ENCODE measurements at regions not wholly inside any gene's neighbourhood (a gene's known extent, or its start where the extent isn't known, plus 50 kb on each side); places are given as distances from the start of the nearest gene placed in this dataset.
"Not testable (repeated sequence)": the region's sequence is repeated elsewhere in the genome, so short reads cannot be mapped to it uniquely, and the experiment has no call there.

DNA sequence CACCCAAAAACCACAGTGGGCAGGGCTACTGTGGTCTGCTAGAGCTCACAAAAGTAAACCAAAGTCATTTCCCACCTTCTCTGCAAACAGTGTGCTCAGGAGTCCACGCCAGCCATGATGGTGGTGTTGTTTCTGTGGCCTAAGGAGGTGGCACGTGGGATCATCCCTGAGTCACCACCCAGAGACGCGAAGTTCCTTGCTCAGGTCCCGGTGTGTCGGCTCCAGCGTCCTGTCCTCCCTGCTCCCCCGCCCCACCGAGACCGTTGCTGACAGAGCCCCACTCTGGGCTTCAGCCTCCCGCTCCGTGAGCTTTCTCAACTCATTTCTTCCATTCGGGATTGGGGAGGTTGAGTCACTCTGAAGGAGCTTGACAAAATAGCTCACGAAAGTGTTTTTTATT, 118.7 kb downstream of the NPTX2 start:
- TF ChIP-seq, protein P1, sequence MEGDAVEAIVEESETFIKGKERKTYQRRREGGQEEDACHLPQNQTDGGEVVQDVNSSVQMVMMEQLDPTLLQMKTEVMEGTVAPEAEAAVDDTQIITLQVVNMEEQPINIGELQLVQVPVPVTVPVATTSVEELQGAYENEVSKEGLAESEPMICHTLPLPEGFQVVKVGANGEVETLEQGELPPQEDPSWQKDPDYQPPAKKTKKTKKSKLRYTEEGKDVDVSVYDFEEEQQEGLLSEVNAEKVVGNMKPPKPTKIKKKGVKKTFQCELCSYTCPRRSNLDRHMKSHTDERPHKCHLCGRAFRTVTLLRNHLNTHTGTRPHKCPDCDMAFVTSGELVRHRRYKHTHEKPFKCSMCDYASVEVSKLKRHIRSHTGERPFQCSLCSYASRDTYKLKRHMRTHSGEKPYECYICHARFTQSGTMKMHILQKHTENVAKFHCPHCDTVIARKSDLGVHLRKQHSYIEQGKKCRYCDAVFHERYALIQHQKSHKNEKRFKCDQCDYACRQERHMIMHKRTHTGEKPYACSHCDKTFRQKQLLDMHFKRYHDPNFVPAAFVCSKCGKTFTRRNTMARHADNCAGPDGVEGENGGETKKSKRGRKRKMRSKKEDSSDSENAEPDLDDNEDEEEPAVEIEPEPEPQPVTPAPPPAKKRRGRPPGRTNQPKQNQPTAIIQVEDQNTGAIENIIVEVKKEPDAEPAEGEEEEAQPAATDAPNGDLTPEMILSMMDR (IDR thresholded peaks at IDR 0.05): no peak
- no peak for TF ChIP-seq ZFX (IDR thresholded peaks at IDR 0.05; ENCODE audit: borderline replicate concordance)

DNA sequence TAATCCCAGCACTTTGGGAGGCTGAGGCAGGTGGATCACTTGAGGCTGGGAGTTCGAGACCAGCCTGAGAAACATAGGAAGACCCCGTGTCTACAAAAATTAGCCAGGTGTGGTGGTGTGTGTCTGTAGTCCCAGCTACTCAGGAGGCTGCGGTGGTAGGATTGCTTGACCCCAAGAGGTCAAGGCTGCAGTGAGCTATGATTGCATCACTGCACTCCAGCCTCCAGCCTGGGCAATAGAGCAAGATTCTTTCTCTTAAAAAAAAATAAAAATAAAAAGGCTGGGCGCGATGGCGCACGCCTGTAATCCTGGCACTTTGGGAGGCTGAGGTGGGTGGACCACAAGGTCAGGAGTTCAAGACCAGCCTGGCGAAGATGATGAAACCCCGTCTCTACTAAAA, 119.4 kb downstream of the NPTX2 start:
- not testable (repeated sequence) for H3K27ac ChIP-seq

More for the DNA sequence above, 118.7 kb downstream of the NPTX2 start:
- no peak overlapping the region for H3K27ac ChIP-seq

DNA sequence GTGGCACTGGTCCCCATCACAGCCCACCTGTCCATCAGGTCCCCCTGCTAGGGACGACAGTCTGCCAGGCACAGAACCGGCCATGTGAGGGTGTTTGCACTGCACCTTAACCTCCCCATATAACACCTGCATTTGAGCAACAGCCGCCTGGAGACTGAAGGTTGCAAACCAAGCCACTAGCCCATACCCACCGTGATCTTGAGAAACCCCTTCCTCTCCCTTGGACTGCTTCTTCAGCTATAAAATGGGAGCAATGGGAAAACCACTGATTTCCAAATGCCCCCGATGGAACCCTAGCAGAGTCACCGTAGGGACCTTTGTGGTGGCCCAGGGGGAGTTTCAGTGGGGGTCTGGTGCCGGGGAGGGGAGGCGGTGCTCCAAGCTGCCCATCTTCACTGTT, 120.1 kb downstream of the NPTX2 start:
- TF ChIP-seq ZFX (IDR thresholded peaks at IDR 0.05; ENCODE audit: borderline replicate concordance): no peak
- TF ChIP-seq, protein P1 (IDR thresholded peaks at IDR 0.05): no peak
- H3K27ac ChIP-seq: no peak overlapping the region

DNA sequence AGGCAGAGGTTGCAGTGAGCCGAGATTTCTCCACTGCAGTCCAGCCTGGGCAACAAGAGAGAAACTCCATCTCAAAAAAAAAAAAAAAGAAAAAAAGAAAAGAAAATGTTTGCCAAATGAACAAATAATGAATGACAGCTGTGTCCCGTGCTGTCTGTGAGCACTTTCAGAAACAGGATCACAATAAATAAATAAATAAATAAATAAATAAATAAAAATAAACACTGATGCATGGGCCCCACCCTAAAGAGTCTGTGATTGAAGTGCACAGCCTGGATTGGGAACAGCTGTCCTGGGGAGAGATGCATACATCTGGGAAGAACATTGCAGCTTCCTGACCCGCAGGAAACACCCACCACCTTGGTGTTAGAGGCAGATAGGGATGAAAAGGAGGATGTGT, 123.6 kb downstream of the NPTX2 start:
- TF ChIP-seq, protein P1 (IDR thresholded peaks at IDR 0.05): no peak
- no peak for TF ChIP-seq ZFX (IDR thresholded peaks at IDR 0.05; ENCODE audit: borderline replicate concordance)
- no peak overlapping the region for H3K27ac ChIP-seq

DNA sequence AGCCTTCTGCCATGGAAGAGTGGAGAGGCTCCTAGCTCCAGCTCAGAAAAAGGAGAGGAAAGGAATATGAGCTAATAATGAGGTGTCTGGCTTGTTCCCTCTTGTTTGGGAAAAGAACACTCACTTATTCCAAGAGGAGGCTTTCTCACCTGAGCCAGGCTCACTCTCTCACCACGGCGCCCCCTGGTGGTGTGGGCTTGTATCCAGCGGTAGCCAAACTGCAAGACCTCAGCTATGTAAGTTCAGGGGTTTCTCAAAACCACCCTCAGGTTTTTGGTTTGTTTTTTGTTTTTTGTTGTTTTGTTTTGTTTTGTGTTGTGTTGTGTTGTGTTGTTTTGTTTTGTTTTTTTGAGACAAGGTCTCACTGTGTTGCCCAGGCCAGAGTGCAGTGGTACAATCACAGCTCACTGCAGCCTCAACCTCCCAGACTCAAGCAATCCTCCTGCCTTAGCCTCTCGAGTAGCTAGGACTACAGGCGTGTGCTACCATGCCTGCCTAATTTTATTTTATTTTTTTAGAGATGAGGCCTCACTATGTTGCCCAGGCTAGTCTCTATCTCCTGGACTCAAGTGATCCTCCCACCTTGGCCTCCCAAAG, 124.0 kb downstream of the TMEM130 start:
- TF ChIP-seq, protein P1 (IDR thresholded peaks at IDR 0.05): peak; percentile 99
- no peak for TF ChIP-seq ZFX (IDR thresholded peaks at IDR 0.05; ENCODE audit: borderline replicate concordance)
- H3K27ac ChIP-seq: no peak overlapping the region

DNA sequence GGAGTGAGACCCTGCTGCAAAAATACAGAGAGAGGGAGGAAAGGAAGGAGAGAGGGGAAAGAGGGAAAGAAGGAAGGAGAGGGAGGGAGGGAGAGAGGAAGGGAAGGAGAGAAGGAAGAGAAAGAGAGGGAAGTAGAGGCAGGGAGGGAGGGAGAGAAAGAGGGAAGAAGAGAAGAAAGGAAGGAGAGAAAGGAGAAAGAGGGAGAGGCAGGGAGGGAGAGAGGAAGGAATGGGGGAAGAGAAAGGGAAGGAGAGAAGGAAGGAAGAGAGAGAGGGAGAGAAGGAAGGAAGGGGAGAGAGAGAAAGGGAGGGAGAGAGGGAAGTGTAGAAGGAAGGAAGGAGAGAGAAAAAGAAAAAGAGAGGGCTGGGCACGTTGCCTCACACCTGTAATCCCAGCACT, 121.7 kb downstream of the TMEM130 start:
- H3K27ac ChIP-seq: no peak overlapping the region
- TF ChIP-seq ZFX (IDR thresholded peaks at IDR 0.05; ENCODE audit: borderline replicate concordance): no peak
- TF ChIP-seq, protein P1 (IDR thresholded peaks at IDR 0.05): no peak

DNA sequence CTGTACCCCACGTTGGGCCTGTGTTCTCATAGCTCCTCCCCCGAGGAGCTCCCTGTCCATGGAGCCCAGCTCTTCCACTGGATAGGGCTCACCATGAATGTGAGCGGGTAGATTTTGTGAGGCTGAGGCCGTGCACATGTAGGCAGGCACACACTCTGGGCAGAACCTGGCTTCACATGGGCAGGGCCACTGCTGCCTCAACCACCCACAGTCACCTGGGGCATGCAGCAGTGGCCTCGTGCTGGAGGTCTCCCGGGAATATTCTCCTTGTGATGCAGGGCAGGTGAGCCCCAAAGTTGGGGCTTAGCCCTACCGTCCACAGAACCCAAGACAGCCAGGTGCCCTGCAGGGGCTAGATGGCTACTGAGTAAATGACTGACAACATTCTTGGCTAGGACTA, 116.6 kb downstream of the TMEM130 start:
- TF ChIP-seq ZFX (IDR thresholded peaks at IDR 0.05; ENCODE audit: borderline replicate concordance): no peak
- TF ChIP-seq, protein P1 (IDR thresholded peaks at IDR 0.05): no peak
- no peak overlapping the region for H3K27ac ChIP-seq

DNA sequence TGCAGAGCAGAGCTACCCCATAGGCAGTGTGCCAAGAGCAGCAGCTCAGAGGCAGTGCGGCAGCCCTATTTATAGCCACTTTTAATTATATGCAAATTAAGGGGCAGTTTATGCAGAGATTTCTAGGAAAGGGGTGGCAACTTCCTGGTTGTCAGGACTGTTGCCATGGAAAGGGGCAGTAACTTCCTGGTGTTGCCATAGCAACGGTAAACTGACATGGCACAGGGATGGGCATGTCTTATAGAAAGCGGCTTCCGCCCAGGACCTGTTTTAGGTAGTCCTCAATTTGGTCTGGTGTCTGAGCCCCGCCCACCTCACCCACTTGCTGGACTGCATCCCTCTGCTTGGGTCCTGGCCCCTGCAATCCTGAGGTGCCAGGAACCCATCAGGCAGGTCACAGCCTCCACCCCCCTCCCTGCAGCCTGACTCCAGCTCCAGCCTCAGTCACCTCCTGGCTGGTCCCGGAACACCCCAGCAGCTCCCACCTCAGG, 115.8 kb downstream of the TMEM130 start:
- TF ChIP-seq, protein P1 (IDR thresholded peaks at IDR 0.05): no peak
- no peak for TF ChIP-seq ZFX (IDR thresholded peaks at IDR 0.05; ENCODE audit: borderline replicate concordance)
- H3K27ac ChIP-seq: no peak overlapping the region
